K562 (cell line): ENCODE measurements at regions not wholly inside any gene's neighbourhood (a gene's known extent, or its start where the extent isn't known, plus 50 kb on each side); places are given as distances from the start of the nearest gene placed in this dataset.

Experiments
- ADNP ChIP-seq: fragments of 200-800 bp; sonication (Bioruptor generic); IDR thresholded peaks from 2 replicates; pipeline ENCODE4 v1.6.1; 2016; ENCODE audit warnings: missing genetic modification characterization, missing compliant biosample characterization
- CTCF ChIP-seq, 3 experiments: IDR thresholded peaks in 2 of 3; conservative IDR thresholded peaks in 1 of 3; 2 replicates each; pipeline ENCODE4 v1.5.1; 2011 to 2012; ENCODE audit warnings: low read length in 3 of 3, mild to moderate bottlenecking in 3 of 3, control low read depth in 2 of 3, improper control_type of control experiment in 1 of 3, inconsistent platforms in 1 of 3, low read depth in 1 of 3, mixed read lengths in 1 of 3, moderate library complexity in 1 of 3; ENCODE audit not compliant: insufficient read depth in 2 of 3
- POLR2A ChIP-seq: fragments of 450-650 bp; conservative IDR thresholded peaks from 2 replicates; pipeline ENCODE4 v1.6.1; 2016
- RBM39 ChIP-seq: fragments of 200-400 bp; formaldehyde crosslinking; optimal IDR thresholded peaks from 2 replicates; pipeline ENCODE3; 2018; ENCODE audit warnings: low read depth, low read length
- RFX5 ChIP-seq: IDR thresholded peaks from 2 replicates; pipeline ENCODE4 v1.6.1; 2011; ENCODE audit warnings: low read depth, mild to moderate bottlenecking, improper control_type of control experiment, low read length
- SETDB1 ChIP-seq: IDR thresholded peaks from one replicate; pipeline ENCODE4 v1.6.1; 2012; ENCODE audit warnings: low read length, control low read depth, inconsistent platforms
- SP2 ChIP-seq: IDR thresholded peaks from 2 replicates; pipeline ENCODE4 v1.6.1; 2011; ENCODE audit warnings: mild to moderate bottlenecking, low read depth, low read length, moderate library complexity; ENCODE audit not compliant: poor library complexity, severe bottlenecking; ENCODE audit errors: extremely low read depth
- SPI1 ChIP-seq: IDR thresholded peaks from 2 replicates; pipeline ENCODE4 v1.6.1; 2011; ENCODE audit warnings: low read depth, low read length, control low read depth, borderline replicate concordance
- ZFP91 ChIP-seq: sonication (generic); formaldehyde crosslinking; IDR thresholded peaks from 2 replicates; pipeline ENCODE4 v1.8.0; 2022; ENCODE audit warnings: mild to moderate bottlenecking, missing genetic modification reagents
- ZNF766 ChIP-seq: fragments of 200-800 bp; sonication (Bioruptor generic); conservative IDR thresholded peaks from 2 replicates; pipeline ENCODE4 v1.6.1; 2016; ENCODE audit warnings: missing genetic modification characterization, missing compliant biosample characterization

- TF ChIP-seq SP2 (no peak), POLR2A (no peak), SPI1 (no peak), RBM39 (no peak), ADNP (tag) (no peak), RFX5 (no peak), SETDB1 (no peak), CTCF (IDR thresholded peaks at IDR 0.05 in 2 of 3, conservative IDR thresholded peaks at IDR 0.05 in 1 of 3; ENCODE audit: insufficient read depth in 2 of 3, low read depth in 1 of 3, low read length in 3 of 3) (no peak), ZNF766 (no peak), ZFP91 (no peak)
Measured at GRCh38 chr9:75457474-75458011, 369.2 kb downstream of the OSTF1 start.
